Activated CD4-positive, alpha-beta T cell treated with anti-CD3 and anti-CD28 coated beads, Interleukin-2, amount 10 ng/mL, durations not matched to agents 24 days and 14 days (primary cell): ENCODE measurements at regions not wholly inside any gene's neighbourhood (a gene's known extent, or its start where the extent isn't known, plus 50 kb on each side); places are given as distances from the start of the nearest gene placed in this dataset.
"Not testable (repeated sequence)": the region's sequence is repeated elsewhere in the genome, so short reads cannot be mapped to it uniquely, and the experiment has no call there.

Experiments used
- DNase-seq: peaks from one replicate; pipeline ENCODE4 v3.0.0; 2022
- H3K27ac Mint-ChIP-seq: one replicate; pipeline ENCODE4 v1.8.0; 2022; ENCODE audit warnings: mild to moderate bottlenecking, mixed read lengths
- H3K27me3 Mint-ChIP-seq: one replicate; pipeline ENCODE4 v1.8.0; 2022; ENCODE audit warnings: mixed read lengths
- H3K36me3 Mint-ChIP-seq: one replicate; pipeline ENCODE4 v1.8.0; 2022; ENCODE audit warnings: low read depth, mild to moderate bottlenecking, mixed read lengths
- H3K4me1 Mint-ChIP-seq: one replicate; pipeline ENCODE4 v1.8.0; 2021; ENCODE audit warnings: mixed read lengths
- H3K4me3 Mint-ChIP-seq: one replicate; pipeline ENCODE4 v1.8.0; 2022; ENCODE audit warnings: mild to moderate bottlenecking, moderate library complexity, mixed read lengths
- H3K9me3 Mint-ChIP-seq: one replicate; pipeline ENCODE4 v1.8.0; 2021; ENCODE audit warnings: mixed read lengths
- intact Hi-C: fragments of 100-400 bp; cut with micrococcal nuclease; formaldehyde crosslinking; loops from one replicate; pipeline ENCODE4 v1.15.1; 2023

DNA sequence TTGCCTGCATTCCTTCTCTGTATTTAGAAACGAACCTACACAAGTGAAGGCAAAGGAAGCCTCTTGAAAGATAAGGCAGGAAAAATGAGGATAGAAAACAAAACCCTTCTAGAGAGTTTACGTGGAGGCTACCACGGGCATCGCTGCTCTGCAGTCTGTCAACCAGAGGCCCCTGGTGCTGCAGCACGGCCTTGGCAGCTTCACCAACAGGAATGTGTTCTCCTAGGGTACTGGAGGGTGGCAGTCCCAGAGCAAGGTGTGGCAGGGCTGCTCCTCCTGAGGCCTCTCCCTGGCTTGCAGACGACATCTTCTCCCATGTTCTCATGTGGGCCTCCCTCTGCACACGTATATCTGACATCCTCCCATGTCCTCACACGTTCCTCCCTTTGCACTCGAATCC is 57.6 kb upstream of the SAMD11 start:
- peaks cover 36% of the 10 kb centered on the region for H3K27me3 Mint-ChIP-seq
- intact Hi-C loops: no loop called here
- H3K36me3 Mint-ChIP-seq: no peaks in the 10 kb centered on the region

DNA sequence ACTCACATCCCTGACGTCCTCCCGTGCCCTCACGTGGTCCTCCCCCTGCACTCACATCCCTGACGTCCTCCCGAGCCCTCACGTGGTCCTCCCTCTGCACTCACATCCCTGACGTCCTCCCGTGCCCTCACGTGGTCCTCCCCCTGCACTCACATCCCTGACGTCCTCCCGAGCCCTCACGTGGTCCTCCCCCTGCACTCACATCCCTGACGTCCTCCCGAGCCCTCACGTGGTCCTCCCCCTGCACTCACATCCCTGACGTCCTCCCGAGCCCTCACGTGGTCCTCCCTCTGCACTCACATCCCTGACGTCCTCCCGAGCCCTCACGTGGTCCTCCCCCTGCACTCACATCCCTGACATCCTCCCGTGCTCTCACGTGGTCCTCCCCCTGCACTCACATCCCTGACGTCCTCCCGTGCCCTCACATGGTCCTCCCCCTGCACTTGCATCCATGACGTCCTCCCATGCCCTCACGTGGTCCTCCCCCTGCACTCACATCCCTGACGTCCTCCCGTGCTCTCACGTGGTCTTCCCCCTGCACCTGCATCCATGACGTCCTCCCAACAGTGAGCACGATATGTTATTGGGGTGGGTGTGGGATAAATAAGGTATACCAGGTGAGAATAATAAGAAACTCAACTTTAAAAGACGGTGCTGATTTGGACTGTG is 57.0 kb upstream of the SAMD11 start:
- H3K4me3 Mint-ChIP-seq, H3K27ac Mint-ChIP-seq, intact Hi-C loops, H3K9me3 Mint-ChIP-seq, DNase-seq, H3K36me3 Mint-ChIP-seq, H3K4me1 Mint-ChIP-seq: not testable (repeated sequence)
- H3K27me3 Mint-ChIP-seq: peaks cover 38% of the 10 kb centered on the region

More for the DNA sequence above, 57.6 kb upstream of the SAMD11 start:
- peaks cover 2% of the 10 kb centered on the region for H3K4me1 Mint-ChIP-seq
- no peak overlapping the region for H3K27ac Mint-ChIP-seq
- no peaks in the 10 kb centered on the region for H3K9me3 Mint-ChIP-seq
- no peak overlapping the region for H3K4me3 Mint-ChIP-seq
- DNase-seq: no peak

DNA sequence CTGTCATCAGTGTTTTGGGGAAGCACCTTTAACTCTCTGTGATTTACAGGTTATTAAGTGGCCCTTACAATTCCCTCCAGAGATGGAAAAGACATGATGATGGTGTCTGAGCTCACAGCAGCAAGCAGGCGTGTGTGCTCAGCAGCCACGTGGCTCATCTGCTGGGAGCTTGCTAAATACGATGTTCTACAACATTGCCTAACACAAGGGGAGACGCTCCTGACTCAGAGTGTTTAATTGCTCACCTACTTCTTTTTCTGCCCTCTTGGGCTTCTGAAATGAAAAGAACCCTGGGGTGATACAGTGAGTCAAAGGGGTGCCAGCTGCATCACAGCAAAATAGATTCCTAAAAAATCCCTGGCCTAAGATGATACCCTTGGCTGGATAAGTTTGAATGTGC is 56.2 kb upstream of the SAMD11 start:
- H3K4me1 Mint-ChIP-seq, H3K36me3 Mint-ChIP-seq, H3K27ac Mint-ChIP-seq, intact Hi-C loops, H3K9me3 Mint-ChIP-seq, H3K4me3 Mint-ChIP-seq: not testable (repeated sequence)
- DNase-seq: peak; percentile 49
- H3K27me3 Mint-ChIP-seq: peaks cover 34% of the 10 kb centered on the region

DNA sequence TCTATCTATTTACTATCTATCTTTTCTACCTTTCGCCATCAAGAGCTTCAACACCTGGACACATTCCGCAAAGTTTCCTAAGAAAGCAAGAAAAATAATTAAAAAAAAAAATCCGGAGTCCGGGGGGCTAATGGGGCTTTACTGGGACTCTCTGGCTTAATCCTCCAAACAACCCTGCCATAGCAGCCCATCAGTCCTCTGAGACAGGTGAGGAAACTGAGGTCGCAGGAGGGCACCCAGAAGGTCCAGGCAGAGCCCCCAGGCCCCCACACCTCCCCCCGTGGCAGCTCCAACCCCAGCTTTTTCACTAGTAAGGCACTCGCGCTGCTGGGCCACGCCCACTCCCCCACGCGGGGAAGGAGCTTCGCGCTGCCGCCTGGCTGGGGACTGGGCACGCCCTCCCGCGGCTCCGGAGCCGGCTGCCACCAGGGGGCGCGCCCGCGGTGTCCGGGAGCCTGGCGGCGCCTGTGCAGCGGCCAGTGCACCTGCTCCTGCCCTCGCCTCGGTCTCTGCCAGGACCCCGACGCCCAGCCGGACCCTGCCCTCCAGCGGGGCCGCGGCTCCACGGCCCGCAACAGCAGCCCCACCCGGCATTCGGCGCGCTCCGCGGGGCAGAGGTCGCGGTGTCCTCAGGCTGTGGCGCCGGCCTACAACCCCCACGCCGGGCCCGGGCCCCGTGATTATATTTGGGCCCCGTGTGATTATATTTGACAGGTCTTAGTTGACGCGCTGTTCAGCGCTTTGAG is 54.1 kb upstream of the SAMD11 start:
- Mint-ChIP-seq H3K36me3 (no peaks in the 10 kb centered on the region), H3K27ac (no peak overlapping the region), H3K27me3 (peaks cover 36% of the 10 kb centered on the region), H3K4me3 (no peak overlapping the region), H3K4me1 (peaks cover 2% of the 10 kb centered on the region), H3K9me3 (no peaks in the 10 kb centered on the region)
- DNase-seq: peak; percentile 96
- intact Hi-C loops: no loop called here
